Activated CD8-positive, alpha-beta T cell treated with anti-CD3 and anti-CD28 coated beads for 36 hours (primary cell): ENCODE measurements at regions not wholly inside any gene's neighbourhood (a gene's known extent, or its start where the extent isn't known, plus 50 kb on each side); places are given as distances from the start of the nearest gene placed in this dataset.

ENCODE experiments used
- ATAC-seq: fragments of 200-7000 bp; cut with Tn5 transposase; one replicate; pipeline ENCODE4 v1.10.0; 2021; ENCODE audit warnings: mild to moderate bottlenecking, moderate library complexity
- CTCF ChIA-PET: fragments of 350-600 bp; sonication (Branson Sonifier 250); formaldehyde crosslinking; loops from one replicate; lab custom pipeline; 2021; ENCODE audit warnings: antibody characterized with exemption; lab: Charles Lee
- POLR2A ChIA-PET: fragments of 350-600 bp; sonication (Branson Sonifier 250); formaldehyde crosslinking; loops from one replicate; lab custom pipeline; 2021; ENCODE audit warnings: antibody characterized with exemption; lab: Charles Lee
- DNase-seq: peaks from one replicate; pipeline ENCODE4 v3.0.0-alpha.2; 2020
- H3K27ac Mint-ChIP-seq: one replicate; pipeline ENCODE4 v1.8.0; 2021; ENCODE audit warnings: mild to moderate bottlenecking, mixed read lengths
- H3K27me3 Mint-ChIP-seq: one replicate; pipeline ENCODE4 v1.8.0; 2021; ENCODE audit warnings: mixed read lengths
- H3K36me3 Mint-ChIP-seq: one replicate; pipeline ENCODE4 v1.8.0; 2021; ENCODE audit warnings: low read depth, mixed read lengths
- H3K4me1 Mint-ChIP-seq: one replicate; pipeline ENCODE4 v1.8.0; 2021; ENCODE audit warnings: low read depth, mixed read lengths
- H3K4me3 Mint-ChIP-seq: one replicate; pipeline ENCODE4 v1.8.0; 2021; ENCODE audit warnings: mild to moderate bottlenecking, moderate library complexity, mixed read lengths
- H3K9me3 Mint-ChIP-seq: one replicate; pipeline ENCODE4 v1.8.0; 2021; ENCODE audit warnings: mixed read lengths
- intact Hi-C: fragments of 100-400 bp; cut with micrococcal nuclease; formaldehyde crosslinking; loops from one replicate; pipeline ENCODE4 v1.10.0; 2022
- TF ChIP-seq, protein P1 (sequence below): fragments of 200-600 bp; IDR thresholded peaks from one replicate; pipeline ENCODE4 v1.8.0; 2022; ENCODE audit warnings: antibody characterized with exemption, mild to moderate bottlenecking

GRCh38 chr4:27921231-27921630 lies 1060.6 kb downstream of the STIM2 start:
- TF ChIP-seq, protein P1, sequence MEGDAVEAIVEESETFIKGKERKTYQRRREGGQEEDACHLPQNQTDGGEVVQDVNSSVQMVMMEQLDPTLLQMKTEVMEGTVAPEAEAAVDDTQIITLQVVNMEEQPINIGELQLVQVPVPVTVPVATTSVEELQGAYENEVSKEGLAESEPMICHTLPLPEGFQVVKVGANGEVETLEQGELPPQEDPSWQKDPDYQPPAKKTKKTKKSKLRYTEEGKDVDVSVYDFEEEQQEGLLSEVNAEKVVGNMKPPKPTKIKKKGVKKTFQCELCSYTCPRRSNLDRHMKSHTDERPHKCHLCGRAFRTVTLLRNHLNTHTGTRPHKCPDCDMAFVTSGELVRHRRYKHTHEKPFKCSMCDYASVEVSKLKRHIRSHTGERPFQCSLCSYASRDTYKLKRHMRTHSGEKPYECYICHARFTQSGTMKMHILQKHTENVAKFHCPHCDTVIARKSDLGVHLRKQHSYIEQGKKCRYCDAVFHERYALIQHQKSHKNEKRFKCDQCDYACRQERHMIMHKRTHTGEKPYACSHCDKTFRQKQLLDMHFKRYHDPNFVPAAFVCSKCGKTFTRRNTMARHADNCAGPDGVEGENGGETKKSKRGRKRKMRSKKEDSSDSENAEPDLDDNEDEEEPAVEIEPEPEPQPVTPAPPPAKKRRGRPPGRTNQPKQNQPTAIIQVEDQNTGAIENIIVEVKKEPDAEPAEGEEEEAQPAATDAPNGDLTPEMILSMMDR = no peak
- DNase-seq (no peak), ATAC-seq (no peak)
- H3K4me3 Mint-ChIP-seq = no peak overlapping the region
- intact Hi-C loops = no loop called here
- peaks cover 3% of the 10 kb centered on the region for H3K9me3 Mint-ChIP-seq
- CTCF ChIA-PET = no interaction called here
- no peaks in the 10 kb centered on the region for H3K36me3 Mint-ChIP-seq
- H3K27me3 Mint-ChIP-seq = no peaks in the 10 kb centered on the region
- POLR2A ChIA-PET = no interaction called here
- no peaks in the 10 kb centered on the region for H3K4me1 Mint-ChIP-seq
- H3K27ac Mint-ChIP-seq = no peak overlapping the region

DNA sequence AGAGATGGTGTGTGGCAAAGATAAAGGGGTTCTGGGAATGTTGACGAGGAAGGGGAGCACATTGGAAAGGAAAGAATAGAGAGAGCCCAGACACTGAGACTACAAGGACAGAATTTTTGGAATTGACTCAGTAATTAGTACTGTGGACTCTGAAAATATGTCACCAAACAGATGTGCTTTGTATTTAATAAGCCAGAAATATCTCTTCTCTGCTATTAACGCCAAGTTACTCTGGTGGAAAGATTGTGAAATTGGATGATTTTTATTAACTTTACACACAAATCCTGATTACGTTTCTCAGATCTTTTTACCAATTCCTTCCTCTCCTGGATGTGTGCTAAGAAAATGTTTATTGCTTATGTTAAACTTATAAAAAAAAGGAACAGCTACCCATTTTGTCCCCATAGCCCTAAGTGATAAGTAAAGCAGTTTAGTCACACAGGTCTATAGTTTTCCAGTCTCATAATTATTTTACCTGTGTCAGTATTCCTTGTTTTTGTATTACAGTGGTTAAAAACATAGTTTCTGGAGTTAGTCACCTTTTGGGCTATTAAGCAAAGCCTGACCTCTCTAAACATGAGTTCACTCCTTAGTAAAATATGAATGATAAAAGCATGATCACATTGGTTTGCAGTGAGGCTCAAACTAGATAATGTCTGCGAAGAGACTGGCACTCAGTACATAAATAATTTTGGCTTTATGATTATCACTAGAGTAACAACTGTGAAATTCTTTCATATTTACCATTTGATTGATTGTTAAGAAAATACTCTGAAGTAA lies 1068.3 kb downstream of the STIM2 start:
- DNase-seq (no peak), ATAC-seq (no peak)
- ChIA-PET POLR2A (no interaction called here), CTCF (no interaction called here)
- Mint-ChIP-seq H3K36me3 (no peaks in the 10 kb centered on the region), H3K4me1 (no peaks in the 10 kb centered on the region), H3K4me3 (no peak overlapping the region), H3K9me3 (peaks cover 7% of the 10 kb centered on the region), H3K27me3 (no peaks in the 10 kb centered on the region), H3K27ac (no peak overlapping the region)
- intact Hi-C loops = no loop called here
- TF ChIP-seq, protein P1 = no peak

- Mint-ChIP-seq H3K36me3 (no peaks in the 10 kb centered on the region), H3K9me3 (peaks cover 7% of the 10 kb centered on the region), H3K4me1 (no peaks in the 10 kb centered on the region), H3K27me3 (no peaks in the 10 kb centered on the region), H3K4me3 (no peak overlapping the region), H3K27ac (no peak overlapping the region)
- intact Hi-C loops = no loop called here
- ATAC-seq = no peak
- POLR2A ChIA-PET = no interaction called here
- TF ChIP-seq, protein P1 = no peak
- DNase-seq = no peak
- CTCF ChIA-PET = no interaction called here
Measured at GRCh38 chr4:27930291-27930690, 1069.7 kb downstream of the STIM2 start.

DNA sequence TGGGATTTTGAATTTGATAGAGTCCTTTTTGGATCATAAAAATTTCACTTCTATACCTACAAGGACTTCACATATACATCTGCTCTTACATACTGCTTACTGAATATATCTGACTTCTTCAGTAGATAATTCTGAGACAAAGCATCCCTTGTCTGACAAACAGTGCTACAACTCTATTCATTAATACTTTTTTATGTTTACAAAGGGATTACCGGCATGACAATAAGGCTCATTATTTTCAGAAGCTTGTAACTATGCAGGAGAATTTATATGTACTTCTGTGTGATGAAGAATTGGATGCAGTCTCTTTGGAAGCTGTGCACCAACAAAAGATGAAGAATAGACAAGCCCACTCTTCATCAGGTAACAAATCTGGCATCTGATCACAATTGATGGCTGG lies 1070.3 kb downstream of the STIM2 start:
- Mint-ChIP-seq H3K27me3 (no peaks in the 10 kb centered on the region), H3K4me3 (no peak overlapping the region), H3K4me1 (no peaks in the 10 kb centered on the region), H3K27ac (no peak overlapping the region), H3K9me3 (peaks cover 7% of the 10 kb centered on the region), H3K36me3 (no peaks in the 10 kb centered on the region)
- POLR2A ChIA-PET = no interaction called here
- TF ChIP-seq, protein P1 = no peak
- intact Hi-C loops = no loop called here
- CTCF ChIA-PET = no interaction called here
- ATAC-seq = no peak
- DNase-seq = no peak

DNA sequence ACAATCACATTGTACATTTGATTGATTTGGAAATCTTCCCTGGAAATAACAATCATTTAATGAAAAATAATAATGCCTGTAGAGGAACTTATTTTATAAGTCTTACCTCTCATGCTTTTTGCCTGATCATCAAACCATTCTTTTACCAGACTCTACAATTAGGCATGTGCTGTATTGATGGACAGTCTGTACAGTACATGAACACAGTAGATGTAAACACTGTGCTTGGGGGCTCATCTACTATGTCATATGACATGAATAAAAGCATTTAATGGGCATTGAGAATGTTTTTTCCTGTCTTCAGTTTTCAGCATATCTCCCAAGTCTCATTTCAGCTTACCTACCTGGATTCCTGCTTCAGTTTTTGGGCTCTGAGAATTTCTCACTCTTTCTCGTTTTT lies 1070.9 kb downstream of the STIM2 start:
- Mint-ChIP-seq H3K27ac (no peak overlapping the region), H3K4me1 (no peaks in the 10 kb centered on the region), H3K27me3 (no peaks in the 10 kb centered on the region), H3K9me3 (peaks cover 2% of the 10 kb centered on the region), H3K36me3 (no peaks in the 10 kb centered on the region), H3K4me3 (no peak overlapping the region)
- ChIA-PET POLR2A (no interaction called here), CTCF (no interaction called here)
- no peak for ATAC-seq
- TF ChIP-seq, protein P1 = no peak
- intact Hi-C loops = no loop called here
- no peak for DNase-seq
